ENCODE measurements at regions not wholly inside any gene's neighbourhood (a gene's known extent, or its start where the extent isn't known, plus 50 kb on each side); places are given as distances from the start of the nearest gene placed in this dataset.

DNA sequence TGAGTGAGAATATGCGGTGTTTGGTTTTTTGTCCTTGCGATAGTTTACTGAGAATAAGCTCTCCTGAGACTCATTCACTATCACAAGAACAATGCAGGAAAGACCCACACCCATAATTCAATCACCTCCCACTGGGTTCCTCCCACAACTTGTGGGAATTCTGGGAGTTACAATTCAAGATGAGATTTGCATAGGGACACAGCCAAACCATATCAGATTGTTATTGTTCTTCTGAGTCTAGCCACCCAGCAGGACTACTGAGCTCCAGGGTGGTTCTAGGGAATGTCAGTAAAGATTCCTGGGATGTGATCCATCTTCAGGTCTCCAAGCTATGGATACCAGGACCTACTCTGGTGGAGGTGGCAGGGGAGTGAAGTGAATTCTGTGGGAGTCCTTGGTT lies 2075.1 kb upstream of the CDH9 start:
- POLR2A ChIA-PET = no interaction called here
- TF ChIP-seq, protein P1, sequence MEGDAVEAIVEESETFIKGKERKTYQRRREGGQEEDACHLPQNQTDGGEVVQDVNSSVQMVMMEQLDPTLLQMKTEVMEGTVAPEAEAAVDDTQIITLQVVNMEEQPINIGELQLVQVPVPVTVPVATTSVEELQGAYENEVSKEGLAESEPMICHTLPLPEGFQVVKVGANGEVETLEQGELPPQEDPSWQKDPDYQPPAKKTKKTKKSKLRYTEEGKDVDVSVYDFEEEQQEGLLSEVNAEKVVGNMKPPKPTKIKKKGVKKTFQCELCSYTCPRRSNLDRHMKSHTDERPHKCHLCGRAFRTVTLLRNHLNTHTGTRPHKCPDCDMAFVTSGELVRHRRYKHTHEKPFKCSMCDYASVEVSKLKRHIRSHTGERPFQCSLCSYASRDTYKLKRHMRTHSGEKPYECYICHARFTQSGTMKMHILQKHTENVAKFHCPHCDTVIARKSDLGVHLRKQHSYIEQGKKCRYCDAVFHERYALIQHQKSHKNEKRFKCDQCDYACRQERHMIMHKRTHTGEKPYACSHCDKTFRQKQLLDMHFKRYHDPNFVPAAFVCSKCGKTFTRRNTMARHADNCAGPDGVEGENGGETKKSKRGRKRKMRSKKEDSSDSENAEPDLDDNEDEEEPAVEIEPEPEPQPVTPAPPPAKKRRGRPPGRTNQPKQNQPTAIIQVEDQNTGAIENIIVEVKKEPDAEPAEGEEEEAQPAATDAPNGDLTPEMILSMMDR (IDR thresholded peaks at IDR 0.05; ENCODE audit: low read depth, low read length) = no peak

DNA sequence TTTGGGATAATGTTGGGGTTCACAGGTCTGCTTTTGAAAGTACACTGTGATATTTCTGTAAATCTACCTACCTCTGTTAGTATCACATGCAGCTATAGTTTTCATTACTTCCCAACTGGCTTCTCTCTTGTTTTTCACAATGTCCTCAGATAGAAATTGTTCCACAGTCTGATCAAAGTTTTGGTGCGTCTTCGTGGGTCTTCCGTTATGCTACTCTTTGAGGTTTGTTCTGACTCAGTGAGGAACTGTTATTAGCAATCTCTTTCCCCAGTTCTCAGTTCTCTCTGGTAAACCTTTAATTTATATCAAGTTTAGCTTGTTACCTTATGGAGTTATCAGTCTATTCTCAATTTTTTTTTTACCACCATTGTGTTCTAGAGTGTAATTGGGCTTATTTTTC lies 2061.2 kb upstream of the CDH9 start:
- H3K27me3 ChIP-seq (ENCODE audit: control insufficient read depth, insufficient read depth, low read length) = no peaks in the 10 kb centered on the region
- ChIA-PET POLR2A (no interaction called here), CTCF (no interaction called here)
- H3K27ac ChIP-seq (ENCODE audit: low read depth, low read length) = no peak overlapping the region
- no peak for DNase-seq (ENCODE audit: low read depth, low spot score)
- peaks cover 3% of the 10 kb centered on the region for H3K9me3 ChIP-seq (ENCODE audit: control insufficient read depth, insufficient read depth, low read length)
- TF ChIP-seq, protein P1 (IDR thresholded peaks at IDR 0.05; ENCODE audit: low read depth, low read length) = no peak
- no peak overlapping the region for H3K4me3 ChIP-seq (ENCODE audit: low read depth, low read length)

More for the DNA sequence above, 2075.1 kb upstream of the CDH9 start:
- CTCF ChIA-PET = no interaction called here
- no peak overlapping the region for H3K4me3 ChIP-seq (ENCODE audit: low read depth, low read length)
- DNase-seq (ENCODE audit: low read depth, low spot score) = no peak
- H3K27ac ChIP-seq (ENCODE audit: low read depth, low read length) = no peak overlapping the region
- no peaks in the 10 kb centered on the region for H3K27me3 ChIP-seq (ENCODE audit: control insufficient read depth, insufficient read depth, low read length)
- H3K9me3 ChIP-seq (ENCODE audit: control insufficient read depth, insufficient read depth, low read length) = no peaks in the 10 kb centered on the region; the same call in 1 of the 2 replicates

DNA sequence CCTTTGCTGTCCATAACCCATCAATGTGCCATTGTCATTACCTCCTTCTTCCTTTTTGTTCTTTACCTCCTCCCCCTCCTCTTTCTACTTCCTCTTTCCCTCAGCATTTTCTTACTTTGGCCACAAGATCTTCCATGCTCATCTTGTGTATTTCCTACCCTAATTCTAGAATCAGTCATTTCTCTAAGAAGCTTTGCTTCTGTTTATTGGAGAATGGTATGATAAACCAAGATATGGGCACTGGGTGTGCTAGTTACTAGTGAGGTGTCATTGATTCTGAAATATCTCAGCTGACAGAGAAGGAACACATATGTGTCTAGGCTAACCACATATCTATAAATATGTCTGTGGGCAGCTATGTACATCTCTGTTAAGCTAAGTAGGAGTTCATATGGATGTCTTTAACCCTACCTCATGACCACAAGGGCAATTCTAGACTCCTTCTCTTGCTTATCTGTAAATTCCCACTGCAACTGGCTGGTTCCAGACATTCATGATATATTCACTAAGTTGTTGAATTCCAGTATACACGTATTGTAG lies 2051.3 kb upstream of the CDH9 start:
- Histone ChIP-seq H3K27me3 (ENCODE audit: control insufficient read depth, insufficient read depth, low read length) (no peaks in the 10 kb centered on the region), H3K9me3 (ENCODE audit: control insufficient read depth, insufficient read depth, low read length) (peaks cover 6% of the 10 kb centered on the region; the same call in 1 of the 2 replicates), H3K27ac (ENCODE audit: low read depth, low read length) (no peak overlapping the region), H3K4me3 (ENCODE audit: low read depth, low read length) (no peak overlapping the region)
- ChIA-PET POLR2A (no interaction called here), CTCF (no interaction called here)
- TF ChIP-seq, protein P1 (IDR thresholded peaks at IDR 0.05; ENCODE audit: low read depth, low read length) = no peak
- DNase-seq (ENCODE audit: low read depth, low spot score) = no peak

DNA sequence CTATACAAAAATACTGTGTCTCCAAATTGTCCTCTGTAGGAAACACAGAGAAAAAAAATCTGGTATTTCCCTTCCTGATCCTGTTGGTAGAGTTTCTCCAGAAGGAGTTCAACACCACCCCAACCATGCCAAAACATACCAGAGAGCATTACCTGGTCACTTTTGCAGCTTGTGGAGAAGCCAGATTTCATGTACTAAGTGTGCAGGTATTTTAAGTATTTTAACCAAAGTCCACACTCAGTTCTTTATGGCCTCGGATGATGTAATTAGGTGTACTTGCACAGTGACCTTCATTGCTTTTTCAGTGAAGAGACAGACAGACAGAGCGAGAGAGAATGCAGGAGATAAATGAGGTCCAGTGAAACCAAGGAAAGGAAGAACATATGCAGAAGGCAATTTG lies 2046.8 kb upstream of the CDH9 start:
- H3K27ac ChIP-seq (ENCODE audit: low read depth, low read length) = no peak overlapping the region
- no peak overlapping the region for H3K4me3 ChIP-seq (ENCODE audit: low read depth, low read length)
- TF ChIP-seq, protein P1 (IDR thresholded peaks at IDR 0.05; ENCODE audit: low read depth, low read length) = no peak
- DNase-seq (ENCODE audit: low read depth, low spot score) = no peak
- ChIA-PET POLR2A (no interaction called here), CTCF (no interaction called here)
- no peaks in the 10 kb centered on the region for H3K27me3 ChIP-seq (ENCODE audit: control insufficient read depth, insufficient read depth, low read length)
- H3K9me3 ChIP-seq (ENCODE audit: control insufficient read depth, insufficient read depth, low read length) = peaks cover 9% of the 10 kb centered on the region

DNA sequence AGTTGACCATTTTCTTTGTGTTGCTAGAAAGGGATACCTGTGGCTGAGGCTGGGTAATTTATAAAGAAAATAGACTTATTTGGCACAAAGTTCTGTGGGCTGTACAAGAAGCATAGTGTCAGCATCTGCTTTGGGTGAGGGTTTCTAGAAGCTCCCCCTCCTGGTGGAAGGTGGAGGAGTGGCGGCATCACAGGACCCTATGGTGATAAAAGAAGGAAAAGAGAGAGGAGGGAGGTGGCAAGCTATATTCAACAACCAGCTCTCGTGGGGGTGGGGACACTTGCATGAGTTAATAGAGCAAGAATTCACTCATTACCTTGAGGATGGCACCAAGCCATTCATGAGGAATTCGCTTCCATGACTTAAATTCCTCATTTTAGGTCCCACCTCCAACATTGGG lies 2041.4 kb upstream of the CDH9 start:
- POLR2A ChIA-PET = no interaction called here
- no peak for DNase-seq (ENCODE audit: low read depth, low spot score)

More for the DNA sequence above, 2041.4 kb upstream of the CDH9 start:
- Histone ChIP-seq H3K9me3 (ENCODE audit: control insufficient read depth, insufficient read depth, low read length) (peaks cover 9% of the 10 kb centered on the region), H3K27ac (ENCODE audit: low read depth, low read length) (no peak overlapping the region), H3K27me3 (ENCODE audit: control insufficient read depth, insufficient read depth, low read length) (no peaks in the 10 kb centered on the region), H3K4me3 (ENCODE audit: low read depth, low read length) (no peak overlapping the region)
- CTCF ChIA-PET = no interaction called here
- TF ChIP-seq, protein P1 (IDR thresholded peaks at IDR 0.05; ENCODE audit: low read depth, low read length) = no peak
